Inferior parietal cortex (tissue), 1 donor: ENCODE measurements at regions not wholly inside any gene's neighbourhood (a gene's known extent, or its start where the extent isn't known, plus 50 kb on each side); places are given as distances from the start of the nearest gene placed in this dataset.

Experiments used
- DNase-seq: peaks from one replicate; pipeline ENCODE4 v3.0.0-alpha.2; 2016; ENCODE audit errors: extremely low spot score

DNA sequence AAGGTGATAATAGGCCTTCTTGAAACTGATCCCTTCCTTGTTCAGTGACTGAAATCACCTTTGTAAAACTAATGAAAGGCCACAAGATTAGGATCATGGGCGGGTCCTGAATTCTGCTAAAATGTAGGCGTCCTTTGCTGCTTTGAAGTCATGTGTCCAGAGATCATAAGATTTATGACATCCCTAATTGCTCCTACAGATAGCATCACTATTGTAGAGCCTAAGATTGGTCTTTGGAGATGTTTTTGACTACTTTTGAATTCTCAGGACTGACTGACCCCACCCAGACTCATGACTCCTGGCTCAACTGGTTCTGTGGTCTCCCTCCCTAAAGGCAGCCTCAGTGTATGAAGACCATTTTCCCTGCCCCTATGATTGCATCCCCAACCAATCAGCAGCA is 322.6 kb upstream of the SEMA3D start:
- no peak for DNase-seq

DNA sequence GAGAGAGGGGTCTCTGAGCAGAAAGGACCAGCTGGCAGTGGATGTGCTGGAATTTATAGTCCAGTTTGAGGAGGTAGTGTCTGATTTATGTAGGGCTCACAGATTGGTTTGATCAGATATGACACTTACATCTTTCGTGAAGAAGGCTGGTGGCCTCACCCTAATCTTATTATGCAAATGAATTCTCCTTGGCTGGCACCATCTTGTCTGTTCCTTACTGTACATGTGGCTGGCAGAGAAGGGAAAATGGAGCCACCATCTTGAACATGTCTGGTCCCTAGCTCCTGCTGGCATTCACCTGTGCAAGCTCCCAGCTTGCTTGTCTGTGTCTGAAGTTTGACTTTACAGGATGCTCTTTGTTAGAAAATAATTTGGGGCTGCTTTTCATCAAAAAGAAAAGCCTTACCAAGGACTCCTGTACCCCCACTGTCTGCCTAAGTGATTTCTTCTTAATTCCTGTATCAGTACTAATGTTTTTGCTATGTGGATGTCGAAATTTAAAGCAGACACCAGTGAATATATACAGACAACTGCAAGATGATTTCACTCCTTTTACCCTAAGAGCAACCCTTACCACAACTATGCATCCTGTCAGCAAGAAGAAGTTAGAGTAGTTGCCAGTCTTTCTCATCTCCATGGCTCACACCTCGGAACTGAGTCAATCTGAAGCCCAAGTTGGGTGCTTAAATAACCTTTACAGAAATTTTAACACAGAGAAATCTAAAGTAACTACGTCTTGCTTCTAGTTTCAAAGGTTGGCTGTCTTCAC is 322.0 kb upstream of the SEMA3D start:
- DNase-seq: no peak

DNA sequence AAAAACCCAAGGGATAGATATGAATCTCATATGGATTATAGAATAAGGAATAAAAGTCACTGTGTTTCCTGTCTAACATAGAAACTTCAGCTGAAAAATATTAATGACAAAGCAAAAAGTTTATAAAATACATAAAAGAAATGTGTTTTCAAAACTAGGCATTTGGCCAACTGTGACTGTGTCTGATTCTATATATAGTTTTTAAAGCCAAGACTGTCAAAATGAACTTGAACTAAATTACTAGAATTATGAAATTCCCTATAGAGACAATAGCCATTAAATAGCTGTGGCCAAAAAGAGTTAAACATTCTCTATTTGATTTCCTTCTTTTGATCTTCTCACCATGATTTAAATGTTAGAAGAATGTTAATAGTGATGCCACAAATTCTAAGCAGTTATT is 311.2 kb upstream of the SEMA3D start:
- DNase-seq: no peak

DNA sequence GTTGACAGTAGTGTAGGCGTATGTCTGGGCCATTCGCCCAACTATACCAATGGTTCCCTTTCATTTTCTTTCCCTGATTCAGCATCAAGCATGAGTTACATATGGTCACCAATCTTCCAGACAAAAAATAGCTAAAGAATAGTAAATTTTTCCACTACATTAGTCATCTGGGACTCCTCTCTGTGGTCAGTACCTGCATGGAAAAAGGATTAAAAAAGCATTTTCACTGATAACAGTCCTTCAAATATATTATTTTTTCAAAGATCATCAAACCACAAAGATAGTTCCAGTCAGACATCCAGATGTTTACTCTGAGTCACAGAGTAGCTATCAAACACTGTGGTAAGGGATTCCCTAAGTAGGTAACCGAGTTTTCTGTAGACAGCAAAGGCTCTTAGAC is 302.6 kb upstream of the SEMA3D start:
- no peak for DNase-seq

DNA sequence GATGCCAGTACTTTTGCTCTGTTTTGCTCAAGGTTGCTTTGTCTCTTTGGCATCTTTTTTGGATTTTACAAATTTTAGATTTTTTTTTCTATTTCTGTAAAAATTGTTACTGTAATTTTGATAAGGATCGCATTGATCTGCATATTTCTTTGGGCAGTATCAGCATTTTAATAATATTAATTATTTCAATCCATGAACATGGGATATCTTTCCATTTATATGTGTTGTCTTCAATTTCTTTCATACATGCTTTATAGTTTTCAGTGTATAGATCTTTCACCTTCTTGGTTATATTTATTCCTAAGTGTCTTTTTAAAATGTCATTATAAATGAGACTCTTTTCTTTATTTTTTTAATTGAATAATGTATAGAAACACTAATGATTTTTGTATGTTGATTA is 301.6 kb upstream of the SEMA3D start:
- DNase-seq: no peak

DNA sequence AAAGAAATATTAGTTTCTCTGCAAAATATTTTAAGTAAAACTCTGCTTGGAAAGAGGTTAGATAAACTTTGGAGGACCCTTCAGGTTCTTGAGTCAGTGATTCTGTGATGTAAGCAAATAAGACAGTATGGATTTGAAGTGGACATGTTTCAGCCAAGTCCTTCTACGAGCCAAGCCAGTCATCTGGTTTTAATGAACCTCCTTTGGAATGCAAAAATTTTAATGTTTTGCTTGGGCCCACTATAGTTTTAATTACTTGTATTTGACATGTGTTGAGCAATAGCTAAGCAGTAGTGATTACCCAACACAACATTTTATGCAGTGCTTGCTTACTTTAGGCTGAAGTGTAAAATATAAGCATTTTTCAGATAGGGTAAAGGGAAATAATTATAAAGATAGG is 296.3 kb upstream of the SEMA3D start:
- DNase-seq: no peak

DNA sequence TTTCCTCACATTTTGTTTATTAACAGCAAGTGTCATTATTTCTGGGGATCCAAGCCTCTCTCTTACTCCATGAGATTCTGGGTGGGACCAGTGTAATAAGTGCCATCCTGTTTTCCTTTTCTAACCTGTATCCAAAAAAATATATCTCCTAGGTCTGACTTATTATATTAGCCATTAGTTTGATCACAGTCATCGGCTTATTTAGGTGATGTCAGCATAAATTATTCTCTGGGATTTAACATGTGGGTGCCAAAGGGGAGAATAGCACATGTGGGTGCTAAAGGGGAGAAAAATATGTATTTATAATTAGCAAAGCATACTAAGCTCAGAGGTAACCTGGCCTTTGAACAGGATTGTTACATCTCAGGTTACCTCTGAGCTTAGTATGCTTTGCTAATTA is 293.8 kb upstream of the SEMA3D start:
- DNase-seq: no peak

- DNase-seq: no peak
These were observed 293.2 kb upstream of the SEMA3D start for GRCh38 chr7:85479918-85480643.

- no peak for DNase-seq
These were observed 291.7 kb upstream of the SEMA3D start for GRCh38 chr7:85478530-85478929.

GRCh38 chr7:85475476-85475875 is 288.6 kb upstream of the SEMA3D start:
- DNase-seq: no peak

DNA sequence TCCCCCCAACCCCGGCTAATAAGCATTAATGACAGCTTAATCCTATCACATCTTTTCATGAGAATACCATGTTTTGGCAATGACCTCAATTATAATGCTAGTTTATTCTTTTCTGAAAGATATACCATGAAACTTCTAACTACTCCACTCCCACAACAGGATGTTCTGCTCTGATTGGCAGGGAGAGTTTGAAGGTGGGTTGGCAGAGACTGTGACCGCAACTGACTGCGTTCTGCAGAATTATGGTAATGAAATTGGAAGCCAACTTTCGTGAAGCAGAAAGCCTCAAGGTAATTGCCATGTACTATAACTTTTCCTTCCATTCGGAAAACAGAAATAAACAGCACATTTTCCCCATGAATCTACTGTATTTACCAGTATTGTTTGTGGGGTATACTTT is 288.2 kb upstream of the SEMA3D start:
- DNase-seq: no peak

GRCh38 chr7:85474234-85474633 is 287.4 kb upstream of the SEMA3D start:
- no peak for DNase-seq

GRCh38 chr7:85471740-85472139 is 284.9 kb upstream of the SEMA3D start:
- DNase-seq: peak; percentile 8

GRCh38 chr7:85471307-85471706 is 284.5 kb upstream of the SEMA3D start:
- DNase-seq: no peak

DNA sequence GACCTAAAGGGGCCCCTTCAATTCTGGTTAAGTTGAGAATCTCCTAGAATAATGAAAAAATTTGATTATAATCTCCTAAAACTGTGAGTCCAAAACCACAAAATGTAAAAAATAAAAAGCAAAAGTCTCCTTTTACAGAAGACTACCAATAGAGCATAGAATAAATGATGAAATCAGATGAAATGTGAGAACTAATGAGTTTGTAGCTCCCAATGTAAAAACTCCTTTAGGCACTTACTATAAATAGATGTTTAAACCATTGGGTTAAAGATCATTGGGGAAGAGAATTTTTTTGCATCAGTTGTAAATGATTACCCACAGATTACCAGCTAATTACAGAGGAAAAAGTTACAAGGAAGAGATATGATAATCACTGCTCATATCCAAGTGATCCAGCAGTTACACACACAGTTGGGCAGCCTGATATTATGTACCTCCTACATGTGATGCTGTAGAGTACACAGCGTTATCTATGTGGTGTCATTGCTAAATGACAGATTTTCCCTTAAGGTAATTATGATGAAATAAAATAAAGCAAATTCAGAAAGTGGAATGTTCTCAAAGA is 282.7 kb upstream of the SEMA3D start:
- no peak for DNase-seq

GRCh38 chr7:85464042-85464651 is 277.3 kb upstream of the SEMA3D start:
- DNase-seq: no peak

GRCh38 chr7:85462671-85463070 is 275.8 kb upstream of the SEMA3D start:
- DNase-seq: no peak

GRCh38 chr7:85457911-85458310 is 271.1 kb upstream of the SEMA3D start:
- no peak for DNase-seq

DNA sequence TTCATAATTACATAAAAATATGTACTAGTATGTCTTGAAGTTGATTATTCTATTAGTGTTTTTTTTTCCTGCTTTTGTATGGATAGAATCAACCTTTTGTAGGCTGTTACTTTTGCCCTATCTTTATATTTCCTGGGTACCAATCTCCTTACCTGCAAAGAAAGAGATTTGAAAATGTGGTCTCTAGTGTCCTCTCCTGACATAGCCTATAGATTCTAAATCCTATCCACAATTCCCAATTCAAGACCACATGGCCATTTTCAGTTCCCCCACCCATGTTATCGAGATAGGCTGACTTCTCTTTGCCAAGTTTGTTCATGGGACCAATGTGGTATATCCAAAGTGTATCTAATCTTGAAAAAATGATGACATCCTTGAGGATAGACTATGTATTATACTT is 269.4 kb upstream of the SEMA3D start:
- DNase-seq: no peak

DNA sequence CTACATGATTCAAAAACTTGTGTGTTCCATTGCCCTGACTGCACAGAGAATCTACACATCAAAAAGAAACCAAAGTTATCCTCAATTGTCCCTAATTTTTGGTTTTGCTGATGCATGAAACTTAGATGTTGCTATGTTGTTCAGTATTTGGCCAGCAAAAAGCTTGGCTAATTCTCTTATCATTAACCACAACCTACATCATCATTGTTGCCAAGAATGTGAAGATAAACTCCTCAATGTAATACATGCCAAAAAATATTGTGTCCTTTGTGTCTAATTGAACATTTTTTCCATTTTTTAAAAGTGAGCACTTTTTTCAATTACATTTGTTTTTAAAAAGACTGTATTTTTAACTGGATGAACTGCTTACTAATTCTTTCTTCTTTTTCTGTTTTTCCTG is 268.0 kb upstream of the SEMA3D start:
- no peak for DNase-seq

DNA sequence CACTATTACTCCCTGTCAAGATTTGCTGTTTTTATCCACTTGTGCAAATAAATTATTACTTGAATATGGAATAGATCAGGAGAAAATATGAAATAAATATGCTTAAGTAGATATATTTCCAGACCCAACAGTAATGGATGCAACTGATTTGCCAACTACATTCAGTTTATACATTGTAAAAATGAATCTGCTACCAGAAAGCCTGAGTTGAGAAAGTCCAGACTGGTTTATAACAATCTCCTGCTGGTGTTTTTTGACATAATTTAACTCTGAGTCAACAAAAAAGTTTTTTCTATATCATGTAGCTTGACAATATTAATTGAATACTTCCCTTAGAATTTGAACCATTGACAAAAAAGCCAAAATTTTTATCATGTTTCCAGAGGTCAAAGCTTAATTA is 265.8 kb upstream of the SEMA3D start:
- DNase-seq: no peak

GRCh38 chr7:85449478-85449877 is 262.6 kb upstream of the SEMA3D start:
- DNase-seq: no peak

- DNase-seq: no peak
These were observed 260.1 kb upstream of the SEMA3D start for GRCh38 chr7:85447004-85447403.
